Neural progenitor cell (in vitro differentiated cells): ENCODE measurements at regions not wholly inside any gene's neighbourhood (a gene's known extent, or its start where the extent isn't known, plus 50 kb on each side); places are given as distances from the start of the nearest gene placed in this dataset.

Experiments
- DNase-seq: peaks from one replicate; pipeline ENCODE4 v3.0.0-alpha.2; 2016; ENCODE audit warnings: low spot score
- H2AFZ ChIP-seq: fragments of 200-600 bp; sonication (generic); replicated peaks from 2 replicates; pipeline ENCODE4 v1.6.1; 2016; ENCODE audit warnings: antibody characterized with exemption
- H3F3A ChIP-seq: fragments of 200-600 bp; sonication (generic); 2 replicates; pipeline ENCODE4 v1.6.1; 2016; ENCODE audit warnings: antibody characterized with exemption, low read depth
- H3K27ac ChIP-seq: fragments of 200-600 bp; sonication (generic); 2 replicates; pipeline ENCODE4 v1.5.1; 2016; ENCODE audit warnings: mild to moderate bottlenecking
- H3K27me3 ChIP-seq: fragments of 200-600 bp; sonication (generic); 2 replicates; pipeline ENCODE4 v1.6.1; 2016; ENCODE audit warnings: mild to moderate bottlenecking, moderate library complexity
- H3K36me3 ChIP-seq: fragments of 200-600 bp; sonication (generic); 2 replicates; pipeline ENCODE4 v1.5.1; 2016
- H3K4me1 ChIP-seq: fragments of 200-600 bp; sonication (generic); 2 replicates; pipeline ENCODE4 v1.6.1; 2016; ENCODE audit warnings: mixed run types
- H3K4me2 ChIP-seq: fragments of 200-600 bp; sonication (generic); 2 replicates; pipeline ENCODE4 v1.6.1; 2016
- H3K4me3 ChIP-seq: fragments of 200-600 bp; sonication (generic); 2 replicates; pipeline ENCODE4 v1.5.1; 2016
- H3K79me2 ChIP-seq: fragments of 200-600 bp; sonication (generic); 2 replicates; pipeline ENCODE4 v1.6.1; 2016; ENCODE audit warnings: low read depth
- H3K9ac ChIP-seq: fragments of 200-600 bp; sonication (generic); 2 replicates; pipeline ENCODE4 v1.6.1; 2016
- H3K9me3 ChIP-seq: fragments of 200-600 bp; sonication (generic); 2 replicates; pipeline ENCODE4 v1.5.1; 2016; ENCODE audit warnings: low read depth
- H4K20me1 ChIP-seq: fragments of 200-600 bp; sonication (generic); 2 replicates; pipeline ENCODE4 v1.6.1; 2016; ENCODE audit warnings: low read depth
- H3K27ac Mint-ChIP-seq: 3 replicates; pipeline ENCODE4 v1.8.0; 2021; ENCODE audit warnings: mixed read lengths
- H3K27me3 Mint-ChIP-seq: 2 replicates; pipeline ENCODE4 v1.8.0; 2022; ENCODE audit warnings: low read depth, mild to moderate bottlenecking, inconsistent platforms, moderate library complexity, mixed read lengths; ENCODE audit not compliant: insufficient read depth
- H3K36me3 Mint-ChIP-seq: 3 replicates; pipeline ENCODE4 v1.8.0; 2021; ENCODE audit warnings: mixed read lengths
- H3K4me1 Mint-ChIP-seq: 3 replicates; pipeline ENCODE4 v1.8.0; 2021; ENCODE audit warnings: mixed read lengths
- H3K4me3 Mint-ChIP-seq: 3 replicates; pipeline ENCODE4 v1.8.0; 2021; ENCODE audit warnings: mild to moderate bottlenecking, moderate library complexity, mixed read lengths
- H3K9me3 Mint-ChIP-seq: 3 replicates; pipeline ENCODE4 v1.8.0; 2020; ENCODE audit warnings: mixed read lengths
- EZH2 ChIP-seq: fragments of 200-600 bp; sonication (generic); IDR thresholded peaks from 2 replicates; pipeline ENCODE4 v1.6.1; 2017; ENCODE audit warnings: antibody characterized with exemption, mild to moderate bottlenecking, moderate library complexity
- EZH2phosphoT487 ChIP-seq: fragments of 200-600 bp; sonication (generic); IDR thresholded peaks from 2 replicates; pipeline ENCODE4 v1.6.1; 2017; ENCODE audit warnings: antibody characterized with exemption
- TF ChIP-seq, protein P1 (sequence below): fragments of 200-600 bp; sonication (generic); IDR thresholded peaks from 2 replicates; pipeline ENCODE4 v1.5.1; 2017; ENCODE audit warnings: antibody characterized with exemption, mild to moderate bottlenecking

DNA sequence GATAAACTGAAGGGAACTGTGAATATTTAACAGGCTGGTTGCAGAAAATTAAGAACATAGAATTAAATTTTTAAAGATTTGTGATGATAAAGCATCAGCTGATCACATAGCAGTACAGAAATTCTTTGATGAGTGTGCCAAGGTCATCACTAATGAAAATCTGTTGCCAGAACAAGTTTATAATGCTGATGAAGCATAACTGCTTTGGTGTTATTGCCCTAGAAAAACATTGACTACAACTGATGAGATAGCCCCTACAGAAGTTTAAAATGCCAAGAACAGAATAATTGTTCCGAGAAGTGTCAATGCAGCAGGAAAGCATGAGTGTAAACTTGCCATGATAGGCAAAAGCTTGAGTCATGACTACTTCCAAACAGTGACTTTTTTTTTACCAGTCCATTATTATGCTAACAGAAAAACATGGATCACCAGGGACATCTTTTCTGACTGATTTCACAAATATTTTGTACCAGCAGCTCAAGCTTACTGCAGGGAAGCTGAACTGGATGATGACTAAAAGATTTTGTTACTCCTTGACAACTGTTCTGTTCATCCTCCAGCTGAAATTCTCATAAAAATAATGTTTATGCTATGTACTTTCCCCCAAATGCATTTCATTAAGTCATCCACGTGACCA, 1136.6 kb downstream of the FAT4 start:
- no peak for DNase-seq
- Histone ChIP-seq H3K9me3 (no peaks in the 10 kb centered on the region), H4K20me1 (no peaks in the 10 kb centered on the region), H3K36me3 (no peaks in the 10 kb centered on the region), H3K27me3 (no peaks in the 10 kb centered on the region), H3K79me2 (no peaks in the 10 kb centered on the region), H3K4me3 (no peak overlapping the region), H3K9ac (no peak overlapping the region), H3K4me2 (no peak overlapping the region), H3K27ac (no peak overlapping the region), H2AFZ (no peak overlapping the region), H3F3A (no peaks in the 10 kb centered on the region), H3K4me1 (no peaks in the 10 kb centered on the region)
- H3K36me3 Mint-ChIP-seq, result no peaks in the 10 kb centered on the region
- H3K9me3 Mint-ChIP-seq, result no peaks in the 10 kb centered on the region
- peaks cover 9% of the 10 kb centered on the region for H3K4me1 Mint-ChIP-seq
- no peak overlapping the region for H3K27ac Mint-ChIP-seq
- TF ChIP-seq EZH2phosphoT487, result no peak
- no peak overlapping the region for H3K4me3 Mint-ChIP-seq
- H3K27me3 Mint-ChIP-seq, result no peaks in the 10 kb centered on the region

DNA sequence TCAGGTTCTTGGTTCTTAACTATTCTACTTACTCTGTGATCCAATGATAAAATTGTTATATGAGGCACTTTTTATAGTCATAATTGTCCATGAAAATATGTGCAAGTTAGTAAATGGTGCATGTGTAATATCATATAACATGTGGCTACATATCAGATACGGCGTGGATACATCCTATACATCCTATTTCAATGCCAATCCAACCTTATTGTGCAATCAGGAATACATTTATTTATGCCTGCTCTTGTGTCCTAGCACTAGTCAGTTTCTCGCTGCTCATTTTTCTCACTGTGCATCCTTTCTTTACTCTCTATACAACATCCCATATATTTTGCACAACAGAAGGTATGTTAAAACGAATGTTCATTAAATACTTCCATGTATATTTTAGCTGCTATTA, 1141.1 kb downstream of the FAT4 start:
- Histone ChIP-seq H3K9ac (no peak overlapping the region), H3F3A (no peaks in the 10 kb centered on the region), H2AFZ (no peak overlapping the region), H4K20me1 (no peaks in the 10 kb centered on the region), H3K4me1 (no peaks in the 10 kb centered on the region), H3K27ac (no peak overlapping the region), H3K36me3 (no peaks in the 10 kb centered on the region), H3K4me3 (no peak overlapping the region), H3K79me2 (no peaks in the 10 kb centered on the region), H3K27me3 (no peaks in the 10 kb centered on the region), H3K9me3 (no peaks in the 10 kb centered on the region), H3K4me2 (no peak overlapping the region)
- Mint-ChIP-seq H3K27me3 (no peaks in the 10 kb centered on the region), H3K27ac (no peak overlapping the region), H3K9me3 (no peaks in the 10 kb centered on the region), H3K4me3 (no peak overlapping the region), H3K36me3 (no peaks in the 10 kb centered on the region), H3K4me1 (no peaks in the 10 kb centered on the region)
- no peak for DNase-seq
- TF ChIP-seq, protein P1, sequence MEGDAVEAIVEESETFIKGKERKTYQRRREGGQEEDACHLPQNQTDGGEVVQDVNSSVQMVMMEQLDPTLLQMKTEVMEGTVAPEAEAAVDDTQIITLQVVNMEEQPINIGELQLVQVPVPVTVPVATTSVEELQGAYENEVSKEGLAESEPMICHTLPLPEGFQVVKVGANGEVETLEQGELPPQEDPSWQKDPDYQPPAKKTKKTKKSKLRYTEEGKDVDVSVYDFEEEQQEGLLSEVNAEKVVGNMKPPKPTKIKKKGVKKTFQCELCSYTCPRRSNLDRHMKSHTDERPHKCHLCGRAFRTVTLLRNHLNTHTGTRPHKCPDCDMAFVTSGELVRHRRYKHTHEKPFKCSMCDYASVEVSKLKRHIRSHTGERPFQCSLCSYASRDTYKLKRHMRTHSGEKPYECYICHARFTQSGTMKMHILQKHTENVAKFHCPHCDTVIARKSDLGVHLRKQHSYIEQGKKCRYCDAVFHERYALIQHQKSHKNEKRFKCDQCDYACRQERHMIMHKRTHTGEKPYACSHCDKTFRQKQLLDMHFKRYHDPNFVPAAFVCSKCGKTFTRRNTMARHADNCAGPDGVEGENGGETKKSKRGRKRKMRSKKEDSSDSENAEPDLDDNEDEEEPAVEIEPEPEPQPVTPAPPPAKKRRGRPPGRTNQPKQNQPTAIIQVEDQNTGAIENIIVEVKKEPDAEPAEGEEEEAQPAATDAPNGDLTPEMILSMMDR, result no peak
- TF ChIP-seq EZH2 (no peak), EZH2phosphoT487 (no peak)

- Histone ChIP-seq H3K27ac (no peak overlapping the region), H3K4me2 (no peak overlapping the region), H3K4me1 (no peaks in the 10 kb centered on the region), H2AFZ (no peak overlapping the region), H3F3A (no peaks in the 10 kb centered on the region), H4K20me1 (no peaks in the 10 kb centered on the region), H3K9me3 (no peaks in the 10 kb centered on the region), H3K9ac (no peak overlapping the region), H3K4me3 (no peak overlapping the region), H3K27me3 (no peaks in the 10 kb centered on the region), H3K36me3 (no peaks in the 10 kb centered on the region), H3K79me2 (no peaks in the 10 kb centered on the region)
- Mint-ChIP-seq H3K36me3 (no peaks in the 10 kb centered on the region), H3K27me3 (no peaks in the 10 kb centered on the region), H3K9me3 (no peaks in the 10 kb centered on the region), H3K4me1 (no peaks in the 10 kb centered on the region), H3K4me3 (no peak overlapping the region), H3K27ac (no peak overlapping the region)
- TF ChIP-seq EZH2phosphoT487 (no peak), EZH2 (no peak)
- TF ChIP-seq, protein P1, result no peak
- DNase-seq, result no peak
These were observed 1144.2 kb downstream of the FAT4 start for GRCh38 chr4:126458993-126459392.

- no peaks in the 10 kb centered on the region for H3K27me3 ChIP-seq
- no peaks in the 10 kb centered on the region for H3K9me3 Mint-ChIP-seq
- H3K27me3 Mint-ChIP-seq, result peaks cover 4% of the 10 kb centered on the region
- H3K4me3 Mint-ChIP-seq, result no peak overlapping the region
- H3F3A ChIP-seq, result no peaks in the 10 kb centered on the region
- H3K9me3 ChIP-seq, result no peaks in the 10 kb centered on the region
- H3K27ac Mint-ChIP-seq, result no peak overlapping the region
- H3K4me2 ChIP-seq, result no peak overlapping the region
- no peaks in the 10 kb centered on the region for H3K36me3 Mint-ChIP-seq
- no peaks in the 10 kb centered on the region for H3K4me1 Mint-ChIP-seq
- no peaks in the 10 kb centered on the region for H3K4me1 ChIP-seq
- no peak overlapping the region for H3K4me3 ChIP-seq
- H3K36me3 ChIP-seq, result no peaks in the 10 kb centered on the region
- DNase-seq, result no peak
- TF ChIP-seq EZH2phosphoT487, result no peak
- TF ChIP-seq, protein P1, result no peak
- TF ChIP-seq EZH2, result no peak
- no peak overlapping the region for H3K9ac ChIP-seq
- no peaks in the 10 kb centered on the region for H4K20me1 ChIP-seq
- H2AFZ ChIP-seq, result no peak overlapping the region
- H3K27ac ChIP-seq, result no peak overlapping the region
- H3K79me2 ChIP-seq, result no peaks in the 10 kb centered on the region
These were observed 1150.6 kb downstream of the FAT4 start for GRCh38 chr4:126465341-126465740.
